HepG2 (cell line): ENCODE measurements at regions not wholly inside any gene's neighbourhood (a gene's known extent, or its start where the extent isn't known, plus 50 kb on each side); places are given as distances from the start of the nearest gene placed in this dataset.

Experiments
- ATAC-seq: fragments of 200-7000 bp; cut with Tn5 transposase; 3 replicates; pipeline ENCODE4 v1.9.1; 2020; ENCODE audit warnings: mild to moderate bottlenecking, moderate library complexity
- BruUV-seq: library from RNA; stranded (reverse); fragments of 400-500 nt; replicated peaks from 2 replicates; lab custom pipeline; 2021; lab: Mats Ljungman, UMichigan
- CTCF ChIA-PET: fragments of 300-600 bp; formaldehyde crosslinking; extraction: SDS; loops from one replicate; lab custom pipeline; 2021; ENCODE audit warnings: low total read pairs, inconsistent platforms, low intra/inter-chr PET ratio; lab: Yijun Ruan, JAX
- POLR2A ChIA-PET: fragments of 350-600 bp; sonication (Branson Sonifier 250); formaldehyde crosslinking; loops from one replicate; lab custom pipeline; 2020; ENCODE audit warnings: antibody characterized with exemption, inconsistent platforms; lab: Yijun Ruan, JAX
- DNase-seq: peaks from one replicate; pipeline ENCODE4 v3.0.0-alpha.2; 2015; ENCODE audit warnings: low spot score
- FAIRE-seq: peaks from 3 replicates; lab custom pipeline; 2011; peaks lifted over from hg19 to GRCh38; lab: Jason Lieb, UNC
- H2AFZ ChIP-seq: one replicate; pipeline ENCODE4 v1.6.1; 2011; ENCODE audit warnings: low read length, inconsistent platforms
- H3K27ac ChIP-seq: fragments of 300-600 bp; 3 replicates; pipeline ENCODE4 v1.8.0; 2011; ENCODE audit warnings: mixed run types, mild to moderate bottlenecking, mixed read lengths, low read length, inconsistent platforms; ENCODE audit not compliant: insufficient read depth; ENCODE audit errors: extremely low read length
- H3K27me3 ChIP-seq, 2 experiments: fragments of 200-600 bp in 1 of 2; 2 replicates in 1 of 2; 3 replicates in 1 of 2; pipeline versions ENCODE4 v1.6.0 to v1.8.0; 2011; ENCODE audit warnings: low read length in 2 of 2, mild to moderate bottlenecking in 2 of 2, moderate library complexity in 2 of 2, inconsistent platforms in 1 of 2; ENCODE audit not compliant: insufficient read depth in 2 of 2, control insufficient read depth in 1 of 2
- H3K36me3 ChIP-seq, 2 experiments: fragments of 200-600 bp in 1 of 2; replicated peaks in 1 of 2; 2 replicates in 1 of 2; 3 replicates in 1 of 2; pipeline versions ENCODE4 v1.5.1 to v1.8.0; 2011; ENCODE audit warnings: low read length in 2 of 2, inconsistent platforms in 1 of 2; ENCODE audit not compliant: insufficient read depth in 2 of 2, control insufficient read depth in 1 of 2
- H3K4me1 ChIP-seq: 2 replicates; pipeline ENCODE4 v1.5.1; 2012; ENCODE audit warnings: low read length, inconsistent platforms; ENCODE audit not compliant: insufficient read depth
- H3K4me2 ChIP-seq: 2 replicates; pipeline ENCODE4 v1.6.0; 2011; ENCODE audit warnings: low read depth, low read length, inconsistent platforms
- H3K4me3 ChIP-seq, 3 experiments: fragments of 200-600 bp in 1 of 3; sonication (generic), shearing (Covaris generic) in 1 of 3; replicated peaks in 1 of 3; 2 replicates each; pipeline ENCODE4 v1.5.1; 2011 to 2016; ENCODE audit warnings: low read length in 3 of 3, inconsistent platforms in 2 of 3, low read depth in 2 of 3, mild to moderate bottlenecking in 2 of 3, control low read depth in 1 of 3, mixed read lengths in 1 of 3; ENCODE audit not compliant: insufficient read depth in 1 of 3
- H3K79me2 ChIP-seq: one replicate; pipeline ENCODE4 v1.6.1; 2011; ENCODE audit warnings: low read length, inconsistent platforms; ENCODE audit not compliant: insufficient read depth
- H3K9ac ChIP-seq: 2 replicates; pipeline ENCODE4 v1.6.0; 2011; ENCODE audit warnings: mild to moderate bottlenecking, low read depth, low read length, inconsistent platforms; ENCODE audit not compliant: insufficient read depth
- H3K9me3 ChIP-seq: 2 replicates; pipeline ENCODE4 v1.5.1; 2012; ENCODE audit warnings: mild to moderate bottlenecking, low read length
- H4K20me1 ChIP-seq: 2 replicates; pipeline ENCODE4 v1.6.0; 2011; ENCODE audit warnings: inconsistent platforms, mild to moderate bottlenecking, low read length, moderate library complexity; ENCODE audit not compliant: insufficient read depth
- FOXA3 ChIP-seq: IDR thresholded peaks from 2 replicates; pipeline ENCODE4 v1.6.1; 2016; ENCODE audit warnings: missing genetic modification reagents, missing compliant biosample characterization
- PHB2 ChIP-seq: fragments of 450-650 bp; IDR thresholded peaks from 2 replicates; pipeline ENCODE4 v1.6.1; 2018; ENCODE audit not compliant: partially characterized antibody
- POLR2A ChIP-seq, 2 experiments: IDR thresholded peaks; 2 replicates each; pipeline ENCODE4 v1.6.1; 2011; ENCODE audit warnings: low read depth in 2 of 2, low read length in 2 of 2, mild to moderate bottlenecking in 1 of 2, moderate library complexity in 1 of 2; ENCODE audit not compliant: insufficient read depth in 1 of 2
- SMARCC2 ChIP-seq: fragments of 450-650 bp; IDR thresholded peaks from 2 replicates; pipeline ENCODE4 v1.6.1; 2017; ENCODE audit warnings: antibody characterized with exemption, mild to moderate bottlenecking
- XRCC5 ChIP-seq: fragments of 200-400 bp; formaldehyde crosslinking; optimal IDR thresholded peaks from 2 replicates; pipeline ENCODE3; 2017; ENCODE audit warnings: mild to moderate bottlenecking, low read length
- ZBTB1 ChIP-seq: sonication (generic); formaldehyde crosslinking; IDR thresholded peaks from 2 replicates; pipeline ENCODE4 v1.4.0; 2020; ENCODE audit warnings: missing genetic modification reagents, borderline replicate concordance
- ZBTB14 ChIP-seq: sonication (generic); formaldehyde crosslinking; IDR thresholded peaks from 2 replicates; pipeline ENCODE4 v1.4.0; 2020; ENCODE audit warnings: missing genetic modification reagents
- ZNF326 ChIP-seq: sonication (generic); formaldehyde crosslinking; IDR thresholded peaks from 2 replicates; pipeline ENCODE4 v1.4.0; 2020; ENCODE audit warnings: missing genetic modification reagents, borderline replicate concordance
- ZNF343 ChIP-seq: sonication (generic); formaldehyde crosslinking; IDR thresholded peaks from 2 replicates; pipeline ENCODE4 v1.4.0; 2020; ENCODE audit warnings: mild to moderate bottlenecking, missing genetic modification reagents
- ZNF44 ChIP-seq: sonication (generic); formaldehyde crosslinking; IDR thresholded peaks from 2 replicates; pipeline ENCODE4 v1.5.1; 2020; ENCODE audit warnings: mild to moderate bottlenecking, missing genetic modification reagents
- ZNF713 ChIP-seq: sonication (generic); formaldehyde crosslinking; IDR thresholded peaks from 2 replicates; pipeline ENCODE4 v1.4.0; 2020; ENCODE audit warnings: mild to moderate bottlenecking, missing genetic modification reagents
- ZNF720 ChIP-seq: sonication (generic); formaldehyde crosslinking; IDR thresholded peaks from 2 replicates; pipeline ENCODE4 v1.4.0; 2020; ENCODE audit warnings: missing genetic modification reagents
- WGBS: methylation state at CpG from one replicate; pipeline ENCODE4 v1.1.6; 2017; ENCODE audit warnings: low lambda C conversion rate; 5-methylcytosine and 5-hydroxymethylcytosine counted together
- in situ Hi-C: cut with HindIII; loops from 2 replicates; pipeline ENCODE4 v1.10.0; 2017; ENCODE audit warnings: low pct_unique_long_range_greater_than_20kb; ENCODE audit not compliant: extremely low pct_ligation_motif_present
- intact Hi-C: fragments of 100-400 bp; cut with micrococcal nuclease; formaldehyde crosslinking; loops from one replicate; pipeline ENCODE4 v1.10.0; 2022; ENCODE audit not compliant: unreplicated experiment
- TF ChIP-seq, protein P1 (sequence below): sonication (generic); formaldehyde crosslinking; IDR thresholded peaks from 2 replicates; pipeline ENCODE4 v1.4.0; 2020; ENCODE audit warnings: missing genetic modification reagents
- TF ChIP-seq, protein P2 (sequence below): sonication (generic); formaldehyde crosslinking; IDR thresholded peaks from 2 replicates; pipeline ENCODE4 v1.8.0; 2022; ENCODE audit warnings: missing genetic modification reagents, mild to moderate bottlenecking, moderate library complexity, borderline replicate concordance

GRCh38 chr16:54398986-54399385 lies 112.4 kb upstream of the IRX3 start:
- Histone ChIP-seq H3K4me2 (no peak overlapping the region), H3K79me2 (no peaks in the 10 kb centered on the region), H4K20me1 (no peaks in the 10 kb centered on the region), H3K9me3 (no peaks in the 10 kb centered on the region), H3K36me3 (no peaks in the 10 kb centered on the region), H3K27ac (no peak overlapping the region), H3K27me3 (peaks cover 0 to 32% of the 10 kb centered on the region in 2 experiments; a peak in 3 of 5 replicates), H2AFZ (no peak overlapping the region), H3K4me3 (no peak overlapping the region), H3K4me1 (no peaks in the 10 kb centered on the region), H3K9ac (no peak overlapping the region)
- ChIA-PET POLR2A (no interaction called here), CTCF (no interaction called here)
- BruUV-seq = no TSS peak
- in situ Hi-C loops (no loop called here), intact Hi-C loops (no loop called here)
- ATAC-seq (no peak), DNase-seq (no peak), FAIRE-seq (no peak)
- WGBS = 59% methylated on average over 3 of the region's 3 CpGs
- TF ChIP-seq POLR2A (IDR thresholded peaks at IDR 0.05; ENCODE audit: insufficient read depth in 1 of 2, low read depth in 2 of 2, low read length in 2 of 2) (no peak), ZNF326 (CRISPR knock-in tag) (no peak), ZBTB1 (no peak), PHB2 (no peak), FOXA3 (CRISPR knock-in tag) (no peak), SMARCC2 (no peak), ZBTB14 (CRISPR knock-in tag) (no peak), ZNF720 (no peak), ZNF713 (CRISPR knock-in tag) (no peak), ZNF44 (no peak), XRCC5 (no peak), ZNF343 (no peak)
- TF ChIP-seq, protein P1, sequence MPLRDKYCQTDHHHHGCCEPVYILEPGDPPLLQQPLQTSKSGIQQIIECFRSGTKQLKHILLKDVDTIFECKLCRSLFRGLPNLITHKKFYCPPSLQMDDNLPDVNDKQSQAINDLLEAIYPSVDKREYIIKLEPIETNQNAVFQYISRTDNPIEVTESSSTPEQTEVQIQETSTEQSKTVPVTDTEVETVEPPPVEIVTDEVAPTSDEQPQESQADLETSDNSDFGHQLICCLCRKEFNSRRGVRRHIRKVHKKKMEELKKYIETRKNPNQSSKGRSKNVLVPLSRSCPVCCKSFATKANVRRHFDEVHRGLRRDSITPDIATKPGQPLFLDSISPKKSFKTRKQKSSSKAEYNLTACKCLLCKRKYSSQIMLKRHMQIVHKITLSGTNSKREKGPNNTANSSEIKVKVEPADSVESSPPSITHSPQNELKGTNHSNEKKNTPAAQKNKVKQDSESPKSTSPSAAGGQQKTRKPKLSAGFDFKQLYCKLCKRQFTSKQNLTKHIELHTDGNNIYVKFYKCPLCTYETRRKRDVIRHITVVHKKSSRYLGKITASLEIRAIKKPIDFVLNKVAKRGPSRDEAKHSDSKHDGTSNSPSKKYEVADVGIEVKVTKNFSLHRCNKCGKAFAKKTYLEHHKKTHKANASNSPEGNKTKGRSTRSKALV (CRISPR knock-in tag) = no peak
- TF ChIP-seq, protein P2, sequence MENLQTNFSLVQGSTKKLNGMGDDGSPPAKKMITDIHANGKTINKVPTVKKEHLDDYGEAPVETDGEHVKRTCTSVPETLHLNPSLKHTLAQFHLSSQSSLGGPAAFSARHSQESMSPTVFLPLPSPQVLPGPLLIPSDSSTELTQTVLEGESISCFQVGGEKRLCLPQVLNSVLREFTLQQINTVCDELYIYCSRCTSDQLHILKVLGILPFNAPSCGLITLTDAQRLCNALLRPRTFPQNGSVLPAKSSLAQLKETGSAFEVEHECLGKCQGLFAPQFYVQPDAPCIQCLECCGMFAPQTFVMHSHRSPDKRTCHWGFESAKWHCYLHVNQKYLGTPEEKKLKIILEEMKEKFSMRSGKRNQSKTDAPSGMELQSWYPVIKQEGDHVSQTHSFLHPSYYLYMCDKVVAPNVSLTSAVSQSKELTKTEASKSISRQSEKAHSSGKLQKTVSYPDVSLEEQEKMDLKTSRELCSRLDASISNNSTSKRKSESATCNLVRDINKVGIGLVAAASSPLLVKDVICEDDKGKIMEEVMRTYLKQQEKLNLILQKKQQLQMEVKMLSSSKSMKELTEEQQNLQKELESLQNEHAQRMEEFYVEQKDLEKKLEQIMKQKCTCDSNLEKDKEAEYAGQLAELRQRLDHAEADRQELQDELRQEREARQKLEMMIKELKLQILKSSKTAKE = no peak
